ENCODE measurements at regions not wholly inside any gene's neighbourhood (a gene's known extent, or its start where the extent isn't known, plus 50 kb on each side); places are given as distances from the start of the nearest gene placed in this dataset.

GRCh38 chr14:53881161-53881871, 75.3 kb downstream of the BMP4 start:
- Mint-ChIP-seq H3K4me1 (ENCODE audit: unreplicated experiment) (no peaks in the 10 kb centered on the region), H3K9me3 (ENCODE audit: unreplicated experiment) (no peaks in the 10 kb centered on the region), H3K36me3 (ENCODE audit: low read depth, unreplicated experiment) (no peaks in the 10 kb centered on the region), H3K4me3 (ENCODE audit: unreplicated experiment) (no peak overlapping the region), H3K27me3 (ENCODE audit: unreplicated experiment) (peaks cover 2% of the 10 kb centered on the region), H3K27ac (ENCODE audit: unreplicated experiment) (no peak overlapping the region)
- no peak for TF ChIP-seq CTCF (IDR thresholded peaks at IDR 0.05; ENCODE audit: unreplicated experiment)
- DNase-seq (ENCODE audit: low spot score) = no peak

GRCh38 chr14:53880761-53881160, 75.9 kb downstream of the BMP4 start:
- DNase-seq (ENCODE audit: low spot score) = no peak
- Mint-ChIP-seq H3K4me3 (ENCODE audit: unreplicated experiment) (no peak overlapping the region), H3K27me3 (ENCODE audit: unreplicated experiment) (peaks cover 2% of the 10 kb centered on the region), H3K36me3 (ENCODE audit: low read depth, unreplicated experiment) (no peaks in the 10 kb centered on the region), H3K4me1 (ENCODE audit: unreplicated experiment) (no peaks in the 10 kb centered on the region), H3K27ac (ENCODE audit: unreplicated experiment) (no peak overlapping the region), H3K9me3 (ENCODE audit: unreplicated experiment) (no peaks in the 10 kb centered on the region)
- TF ChIP-seq CTCF (IDR thresholded peaks at IDR 0.05; ENCODE audit: unreplicated experiment) = no peak

GRCh38 chr14:53879747-53880146, 76.9 kb downstream of the BMP4 start:
- H3K36me3 Mint-ChIP-seq (ENCODE audit: low read depth, unreplicated experiment) = no peaks in the 10 kb centered on the region
- no peak overlapping the region for H3K4me3 Mint-ChIP-seq (ENCODE audit: unreplicated experiment)
- peaks cover 2% of the 10 kb centered on the region for H3K27me3 Mint-ChIP-seq (ENCODE audit: unreplicated experiment)
- no peak for DNase-seq (ENCODE audit: low spot score)
- H3K9me3 Mint-ChIP-seq (ENCODE audit: unreplicated experiment) = no peaks in the 10 kb centered on the region
- H3K4me1 Mint-ChIP-seq (ENCODE audit: unreplicated experiment) = no peaks in the 10 kb centered on the region
- no peak for TF ChIP-seq CTCF (IDR thresholded peaks at IDR 0.05; ENCODE audit: unreplicated experiment)
- no peak overlapping the region for H3K27ac Mint-ChIP-seq (ENCODE audit: unreplicated experiment)

- H3K4me1 Mint-ChIP-seq (ENCODE audit: unreplicated experiment) = no peaks in the 10 kb centered on the region
Measured at GRCh38 chr14:53879022-53879686, 77.5 kb downstream of the BMP4 start.

More at GRCh38 chr14:53879022-53879686, 77.5 kb downstream of the BMP4 start:
- Mint-ChIP-seq H3K4me3 (ENCODE audit: unreplicated experiment) (no peak overlapping the region), H3K36me3 (ENCODE audit: low read depth, unreplicated experiment) (no peaks in the 10 kb centered on the region), H3K27me3 (ENCODE audit: unreplicated experiment) (peaks cover 2% of the 10 kb centered on the region), H3K9me3 (ENCODE audit: unreplicated experiment) (no peaks in the 10 kb centered on the region), H3K27ac (ENCODE audit: unreplicated experiment) (no peak overlapping the region)
- no peak for DNase-seq (ENCODE audit: low spot score)
- no peak for TF ChIP-seq CTCF (IDR thresholded peaks at IDR 0.05; ENCODE audit: unreplicated experiment)

Measured in endothelial cell (in vitro differentiated cells).